GM18868 (cell line): ENCODE measurements at regions not wholly inside any gene's neighbourhood (a gene's known extent, or its start where the extent isn't known, plus 50 kb on each side); places are given as distances from the start of the nearest gene placed in this dataset.
"Not testable (repeated sequence)": the region's sequence is repeated elsewhere in the genome, so short reads cannot be mapped to it uniquely, and the experiment has no call there.

Source experiments
- ATAC-seq: cut with Tn5 transposase; IDR thresholded peaks from one replicate; pipeline ENCODE4 v1.9.1; 2021; ENCODE audit warnings: mild to moderate bottlenecking, moderate library complexity; ENCODE audit not compliant: unreplicated experiment

- ATAC-seq = no peak
Observed at GRCh38 chrX:101823236-101823635, 108.6 kb downstream of the ZMAT1 start.

- ATAC-seq = not testable (repeated sequence)
Observed at GRCh38 chrX:101817739-101818138, 114.1 kb downstream of the ZMAT1 start.

- ATAC-seq = no peak
Observed at GRCh38 chrX:101813200-101813599, 118.6 kb downstream of the ZMAT1 start.

GRCh38 chrX:101803451-101803850 lies 128.4 kb downstream of the ZMAT1 start:
- ATAC-seq = no peak

DNA sequence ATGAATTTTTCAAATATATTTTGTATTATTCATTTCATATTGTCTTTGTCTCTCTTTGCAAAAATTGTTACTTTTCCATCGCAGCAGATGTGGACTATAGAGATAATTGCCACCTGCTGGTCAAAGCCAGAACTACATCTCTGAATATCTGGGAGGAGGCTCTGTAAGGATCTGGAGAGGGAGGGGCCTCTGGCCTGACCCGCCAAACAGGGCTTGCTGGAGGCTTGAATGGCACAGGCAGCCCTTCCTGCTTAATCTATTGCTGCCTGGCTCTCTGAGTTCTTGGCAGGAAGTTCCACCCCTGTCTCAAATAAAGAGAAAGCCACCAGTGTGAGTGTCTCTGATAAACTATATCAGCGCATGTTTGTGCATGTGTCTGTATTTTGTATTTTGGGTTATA lies 132.4 kb downstream of the ZMAT1 start:
- ATAC-seq = peak; percentile 100

- no peak for ATAC-seq
Observed at GRCh38 chrX:101787934-101788333, 128.3 kb upstream of the ARMCX2 start.

GRCh38 chrX:101785142-101785541 lies 125.5 kb upstream of the ARMCX2 start:
- peak; percentile 53 for ATAC-seq

- ATAC-seq = not testable (repeated sequence)
Observed at GRCh38 chrX:101780421-101780820, 120.8 kb upstream of the ARMCX2 start.

- ATAC-seq = peak; percentile 100
Observed at GRCh38 chrX:101774340-101774739, 114.7 kb upstream of the ARMCX2 start.

GRCh38 chrX:101764538-101764937 lies 104.9 kb upstream of the ARMCX2 start:
- no peak for ATAC-seq

- peak; percentile 92 for ATAC-seq
Observed at GRCh38 chrX:101759000-101759399, 99.3 kb upstream of the ARMCX2 start.

DNA sequence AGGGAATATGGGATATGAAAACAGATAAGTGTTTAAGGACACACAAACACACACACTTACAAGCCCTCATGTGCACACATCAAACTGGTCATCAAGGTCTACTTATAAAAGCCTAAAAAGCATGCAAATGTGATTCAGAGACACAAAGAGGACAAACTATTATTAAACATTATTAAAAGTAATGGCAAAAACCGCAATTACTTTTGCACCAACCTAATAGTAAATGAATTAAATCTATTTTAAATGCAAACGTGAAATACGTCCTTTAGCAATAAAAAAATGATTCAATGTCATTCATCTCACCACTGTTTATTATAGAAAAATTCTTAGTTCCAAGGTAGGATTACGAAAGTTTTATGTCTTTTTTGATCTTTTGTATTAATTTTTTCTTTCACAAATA lies 91.1 kb upstream of the ARMCX2 start:
- ATAC-seq = no peak

DNA sequence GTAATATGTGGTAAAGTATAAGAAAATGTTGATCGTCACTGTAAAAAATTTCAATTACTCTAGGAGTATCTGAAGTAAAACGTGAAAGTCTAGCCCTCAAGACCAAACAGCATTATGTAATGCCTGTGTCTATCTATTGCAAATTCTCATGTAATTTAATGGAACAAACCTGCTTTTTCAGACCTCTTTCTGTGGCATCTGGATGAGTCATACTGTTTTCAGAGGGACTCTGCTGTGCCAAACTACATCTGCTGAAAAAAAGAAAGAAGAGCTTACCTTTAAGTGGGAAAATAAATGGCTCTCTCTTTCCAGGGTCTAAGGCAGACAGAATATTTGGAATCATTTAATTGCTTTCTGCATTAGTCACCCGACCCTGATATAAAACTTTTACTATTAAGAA lies 89.8 kb upstream of the ARMCX2 start:
- ATAC-seq = no peak

DNA sequence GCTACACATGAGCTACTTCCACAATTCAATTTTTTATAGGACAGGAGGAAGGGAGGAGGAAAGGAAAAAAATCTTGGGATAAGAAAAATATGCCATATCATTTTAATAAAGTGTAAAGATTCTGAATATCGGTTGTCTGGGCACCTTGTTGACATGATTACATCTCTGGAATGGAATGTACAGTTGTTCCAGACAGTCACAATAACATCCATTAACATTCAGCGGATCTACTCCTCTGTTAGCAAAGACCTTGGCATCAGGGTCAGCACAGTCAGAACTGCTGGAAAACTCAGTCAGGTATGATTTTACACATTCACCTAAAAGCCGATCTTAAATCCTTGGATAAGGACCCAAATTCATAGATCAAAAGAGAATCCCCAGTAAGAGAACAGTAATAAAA lies 85.4 kb upstream of the ARMCX2 start:
- ATAC-seq = no peak

DNA sequence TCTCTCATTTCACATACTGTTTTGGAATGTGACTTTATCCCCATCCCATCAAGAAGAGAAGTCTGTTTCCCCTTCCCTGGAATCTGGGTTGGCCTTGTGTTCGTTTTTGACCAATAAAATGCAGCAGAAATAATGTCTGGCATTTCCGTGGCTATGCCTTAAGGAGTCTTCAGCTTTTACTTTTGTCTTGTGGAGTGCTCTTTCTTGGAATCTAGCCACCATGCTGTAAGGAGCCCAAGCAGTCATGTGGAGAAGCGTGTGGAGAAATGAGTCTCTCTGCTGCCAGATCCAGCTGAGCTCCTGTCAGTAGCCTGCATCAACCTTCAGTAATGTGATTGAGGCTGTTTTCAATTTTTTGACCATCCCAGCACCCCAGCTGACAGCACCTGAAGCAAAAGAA lies 84.4 kb upstream of the ARMCX2 start:
- no peak for ATAC-seq

DNA sequence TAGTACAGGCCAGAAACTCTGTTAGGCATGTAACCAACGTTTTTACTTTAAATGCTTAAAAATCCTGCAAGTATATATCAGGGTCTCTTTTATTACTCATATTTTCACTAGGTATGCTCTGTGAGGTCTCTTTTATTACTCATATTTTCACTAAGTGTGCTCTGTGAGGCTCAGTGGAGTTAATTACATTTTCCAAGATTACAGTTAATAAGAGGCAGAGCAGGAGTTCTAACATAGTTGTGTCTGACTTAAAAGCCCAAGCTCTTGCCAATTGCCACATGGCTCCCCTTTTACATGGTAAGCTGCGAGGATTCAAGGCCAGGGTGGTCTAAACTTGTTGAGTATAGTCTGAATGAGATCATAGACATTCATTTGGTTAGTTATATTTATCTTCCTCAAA lies 81.0 kb upstream of the ARMCX2 start:
- ATAC-seq = no peak

GRCh38 chrX:101738867-101739266 lies 79.2 kb upstream of the ARMCX2 start:
- ATAC-seq = not testable (repeated sequence)

DNA sequence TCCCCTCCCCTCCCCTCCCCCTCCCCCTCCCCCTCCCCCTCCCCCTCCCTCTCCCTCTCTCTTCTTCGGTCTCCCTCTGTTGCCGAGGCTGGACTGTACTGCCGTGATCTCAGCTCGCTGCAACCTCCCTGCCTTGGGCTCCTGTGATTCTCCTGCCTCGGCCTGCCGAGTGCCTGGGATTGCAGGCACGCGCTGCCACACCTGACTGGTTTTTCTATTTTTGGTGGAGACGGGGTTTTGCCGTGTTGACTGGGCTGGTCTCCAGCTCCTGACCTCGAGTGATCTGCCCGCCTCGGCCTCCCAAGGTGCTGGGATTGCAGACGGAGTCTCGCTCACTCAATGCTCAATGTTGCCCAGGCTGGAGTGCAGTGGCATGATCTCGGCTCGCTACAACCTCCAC lies 78.8 kb upstream of the ARMCX2 start:
- not testable (repeated sequence) for ATAC-seq

DNA sequence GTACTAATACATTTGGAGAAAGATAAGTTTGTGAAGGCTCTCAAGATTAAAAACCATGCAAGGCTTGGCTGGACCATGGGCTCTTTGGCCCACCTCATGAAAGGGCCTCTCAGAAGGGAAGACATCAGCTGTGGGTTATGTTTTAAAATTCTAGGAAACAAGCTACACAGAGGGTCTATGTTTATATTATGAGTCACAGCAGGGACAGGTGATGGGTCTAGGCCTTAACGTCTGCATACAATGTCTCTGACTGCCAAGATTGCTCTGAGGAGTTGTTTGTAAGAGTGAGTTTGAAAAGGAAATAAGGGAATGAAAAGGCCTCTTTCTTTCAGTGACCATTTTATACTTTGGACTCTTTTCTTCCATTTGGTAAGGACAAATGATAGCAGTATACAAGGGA lies 77.0 kb upstream of the ARMCX2 start:
- no peak for ATAC-seq

- no peak for ATAC-seq
Observed at GRCh38 chrX:101732870-101733269, 73.2 kb upstream of the ARMCX2 start.

DNA sequence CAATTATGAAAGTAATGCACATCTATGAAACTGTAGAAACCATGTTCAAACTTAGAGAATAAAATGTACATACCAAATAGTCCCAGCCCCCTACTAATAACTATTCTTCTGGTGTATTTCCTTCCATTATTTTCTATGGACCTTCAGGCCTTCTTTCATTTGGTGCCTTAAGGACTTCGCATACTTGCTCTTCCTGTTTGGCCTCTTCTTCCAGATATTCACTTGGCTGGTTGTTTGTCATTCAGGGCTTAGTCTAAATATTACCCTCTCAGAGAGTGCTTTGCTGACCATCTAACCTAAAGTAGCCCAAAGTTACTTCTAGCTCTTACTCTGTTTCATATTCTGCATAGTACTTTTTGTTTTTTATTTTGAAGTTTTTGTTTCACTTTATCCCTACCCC lies 70.3 kb upstream of the ARMCX2 start:
- ATAC-seq = no peak
